ENCODE measurements at regions not wholly inside any gene's neighbourhood (a gene's known extent, or its start where the extent isn't known, plus 50 kb on each side); places are given as distances from the start of the nearest gene placed in this dataset.
"Not testable (repeated sequence)": the region's sequence is repeated elsewhere in the genome, so short reads cannot be mapped to it uniquely, and the experiment has no call there.

GRCh38 chr14:43123544-43123943 lies 1383.5 kb downstream of the FSCB start:
- peaks cover 8 to 14% of the 10 kb centered on the region in 2 donors for H3K9me3 Mint-ChIP-seq
- no peak overlapping the region for H3K27ac Mint-ChIP-seq
- DNase-seq (ENCODE audit: low spot score in 2 of 2) = no peak
- no peak for ATAC-seq
- peaks cover 0 to 9% of the 10 kb centered on the region in 2 donors for H3K36me3 Mint-ChIP-seq

- H3K36me3 Mint-ChIP-seq = peaks cover 0 to 9% of the 10 kb centered on the region in 2 donors
- DNase-seq (ENCODE audit: low spot score in 2 of 2) (no peak), ATAC-seq (no peak)
- H3K27ac Mint-ChIP-seq = no peak overlapping the region
- peaks cover 8 to 11% of the 10 kb centered on the region in 2 donors for H3K9me3 Mint-ChIP-seq
These were observed 1387.4 kb downstream of the FSCB start for GRCh38 chr14:43119672-43120071.

- DNase-seq (ENCODE audit: low spot score in 2 of 2) (no peak), ATAC-seq (no peak)
- peaks cover 8 to 11% of the 10 kb centered on the region in 2 donors for H3K9me3 Mint-ChIP-seq
- H3K27ac Mint-ChIP-seq = no peak overlapping the region
- peaks cover 0 to 9% of the 10 kb centered on the region in 2 donors for H3K36me3 Mint-ChIP-seq
These were observed 1390.7 kb downstream of the FSCB start for GRCh38 chr14:43116341-43116740.

- ATAC-seq (no peak), DNase-seq (ENCODE audit: low spot score in 2 of 2) (no peak)
- H3K36me3 Mint-ChIP-seq = no peaks in the 10 kb centered on the region
- H3K27ac Mint-ChIP-seq = no peak overlapping the region
- peaks cover 15 to 19% of the 10 kb centered on the region in 2 donors for H3K9me3 Mint-ChIP-seq
These were observed 1401.8 kb downstream of the FSCB start for GRCh38 chr14:43105305-43105704.

- DNase-seq (ENCODE audit: low spot score in 2 of 2) (no peak), ATAC-seq (no peak)
- Mint-ChIP-seq H3K9me3 (peaks cover 14 to 15% of the 10 kb centered on the region in 2 donors), H3K36me3 (peaks cover 0 to 4% of the 10 kb centered on the region in 2 donors), H3K27ac (no peak overlapping the region)
These were observed 1416.7 kb downstream of the FSCB start for GRCh38 chr14:43090380-43090779.

- no peak for ATAC-seq
- no peak overlapping the region for H3K27ac Mint-ChIP-seq
These were observed 1419.4 kb downstream of the FSCB start for GRCh38 chr14:43087666-43088065.

GRCh38 chr14:43085819-43086218 lies 1421.3 kb downstream of the FSCB start:
- DNase-seq (ENCODE audit: low spot score in 2 of 2) = no peak
- Mint-ChIP-seq H3K36me3 (peaks cover 0 to 4% of the 10 kb centered on the region in 2 donors), H3K27ac (no peak overlapping the region), H3K9me3 (peaks cover 5 to 7% of the 10 kb centered on the region in 2 donors)
- ATAC-seq = no peak

More at GRCh38 chr14:43087666-43088065, 1419.4 kb downstream of the FSCB start:
- peaks cover 10 to 14% of the 10 kb centered on the region in 2 donors for H3K9me3 Mint-ChIP-seq
- H3K36me3 Mint-ChIP-seq = peaks cover 0 to 4% of the 10 kb centered on the region in 2 donors
- DNase-seq (ENCODE audit: low spot score in 2 of 2) = no peak

GRCh38 chr14:43067372-43067771 lies 1439.7 kb downstream of the FSCB start:
- H3K36me3 Mint-ChIP-seq; DNase-seq (ENCODE audit: low spot score in 2 of 2); ATAC-seq: not testable (repeated sequence)

GRCh38 chr14:43056106-43056505 lies 1449.4 kb downstream of the LRFN5 start:
- no peaks in the 10 kb centered on the region for H3K36me3 Mint-ChIP-seq
- peaks cover 13 to 16% of the 10 kb centered on the region in 2 donors for H3K9me3 Mint-ChIP-seq
- H3K27ac Mint-ChIP-seq = no peak overlapping the region
- DNase-seq (ENCODE audit: low spot score in 2 of 2) (no peak), ATAC-seq (no peak)

More at GRCh38 chr14:43067372-43067771, 1439.7 kb downstream of the FSCB start:
- H3K27ac Mint-ChIP-seq, H3K9me3 Mint-ChIP-seq: not testable (repeated sequence)

- Mint-ChIP-seq H3K36me3 (no peaks in the 10 kb centered on the region), H3K27ac (no peak overlapping the region), H3K9me3 (peaks cover 0 to 10% of the 10 kb centered on the region in 2 donors)
- ATAC-seq (no peak), DNase-seq (ENCODE audit: low spot score in 2 of 2) (no peak)
These were observed 1446.2 kb downstream of the LRFN5 start for GRCh38 chr14:43052897-43053296.

GRCh38 chr14:43043850-43044249 lies 1437.2 kb downstream of the LRFN5 start:
- DNase-seq (ENCODE audit: low spot score in 2 of 2) (no peak), ATAC-seq (no peak)
- Mint-ChIP-seq H3K36me3 (no peaks in the 10 kb centered on the region), H3K27ac (no peak overlapping the region), H3K9me3 (peaks cover 13 to 18% of the 10 kb centered on the region in 2 donors)

GRCh38 chr14:43042408-43042807 lies 1435.7 kb downstream of the LRFN5 start:
- DNase-seq (ENCODE audit: low spot score in 2 of 2) = no peak
- Mint-ChIP-seq H3K9me3 (peaks cover 13 to 14% of the 10 kb centered on the region in 2 donors), H3K36me3 (no peaks in the 10 kb centered on the region), H3K27ac (no peak overlapping the region)
- no peak for ATAC-seq

GRCh38 chr14:43041976-43042375 lies 1435.3 kb downstream of the LRFN5 start:
- H3K27ac Mint-ChIP-seq = no peak overlapping the region
- ATAC-seq (no peak), DNase-seq (ENCODE audit: low spot score in 2 of 2) (no peak)
- peaks cover 10 to 11% of the 10 kb centered on the region in 2 donors for H3K9me3 Mint-ChIP-seq
- no peaks in the 10 kb centered on the region for H3K36me3 Mint-ChIP-seq

GRCh38 chr14:43041207-43041606 lies 1434.5 kb downstream of the LRFN5 start:
- Mint-ChIP-seq H3K36me3 (no peaks in the 10 kb centered on the region), H3K9me3 (peaks cover 7 to 8% of the 10 kb centered on the region in 2 donors), H3K27ac (no peak overlapping the region)
- DNase-seq (ENCODE audit: low spot score in 2 of 2) (no peak), ATAC-seq (no peak)

GRCh38 chr14:43039881-43040280 lies 1433.2 kb downstream of the LRFN5 start:
- Mint-ChIP-seq H3K36me3 (no peaks in the 10 kb centered on the region), H3K27ac (no peak overlapping the region), H3K9me3 (peaks cover 3 to 8% of the 10 kb centered on the region in 2 donors)
- ATAC-seq = no peak
- DNase-seq (ENCODE audit: low spot score in 2 of 2) = no peak

GRCh38 chr14:43031598-43031997 lies 1424.9 kb downstream of the LRFN5 start:
- Mint-ChIP-seq H3K27ac (no peak overlapping the region), H3K36me3 (no peaks in the 10 kb centered on the region), H3K9me3 (no peaks in the 10 kb centered on the region)
- DNase-seq (ENCODE audit: low spot score in 2 of 2) (no peak), ATAC-seq (no peak)

GRCh38 chr14:43022094-43022800 lies 1415.6 kb downstream of the LRFN5 start:
- DNase-seq (ENCODE audit: low spot score in 2 of 2) = no peak
- ATAC-seq = no peak
- H3K27ac Mint-ChIP-seq = no peak overlapping the region
- H3K36me3 Mint-ChIP-seq = no peaks in the 10 kb centered on the region
- peaks cover 13 to 17% of the 10 kb centered on the region in 2 donors for H3K9me3 Mint-ChIP-seq

GRCh38 chr14:43019826-43020225 lies 1413.2 kb downstream of the LRFN5 start:
- peaks cover 10 to 17% of the 10 kb centered on the region in 2 donors for H3K9me3 Mint-ChIP-seq
- ATAC-seq (no peak), DNase-seq (ENCODE audit: low spot score in 2 of 2) (no peak)
- no peak overlapping the region for H3K27ac Mint-ChIP-seq
- H3K36me3 Mint-ChIP-seq = no peaks in the 10 kb centered on the region
